ENCODE measurements at regions not wholly inside any gene's neighbourhood (a gene's known extent, or its start where the extent isn't known, plus 50 kb on each side); places are given as distances from the start of the nearest gene placed in this dataset.

DNA sequence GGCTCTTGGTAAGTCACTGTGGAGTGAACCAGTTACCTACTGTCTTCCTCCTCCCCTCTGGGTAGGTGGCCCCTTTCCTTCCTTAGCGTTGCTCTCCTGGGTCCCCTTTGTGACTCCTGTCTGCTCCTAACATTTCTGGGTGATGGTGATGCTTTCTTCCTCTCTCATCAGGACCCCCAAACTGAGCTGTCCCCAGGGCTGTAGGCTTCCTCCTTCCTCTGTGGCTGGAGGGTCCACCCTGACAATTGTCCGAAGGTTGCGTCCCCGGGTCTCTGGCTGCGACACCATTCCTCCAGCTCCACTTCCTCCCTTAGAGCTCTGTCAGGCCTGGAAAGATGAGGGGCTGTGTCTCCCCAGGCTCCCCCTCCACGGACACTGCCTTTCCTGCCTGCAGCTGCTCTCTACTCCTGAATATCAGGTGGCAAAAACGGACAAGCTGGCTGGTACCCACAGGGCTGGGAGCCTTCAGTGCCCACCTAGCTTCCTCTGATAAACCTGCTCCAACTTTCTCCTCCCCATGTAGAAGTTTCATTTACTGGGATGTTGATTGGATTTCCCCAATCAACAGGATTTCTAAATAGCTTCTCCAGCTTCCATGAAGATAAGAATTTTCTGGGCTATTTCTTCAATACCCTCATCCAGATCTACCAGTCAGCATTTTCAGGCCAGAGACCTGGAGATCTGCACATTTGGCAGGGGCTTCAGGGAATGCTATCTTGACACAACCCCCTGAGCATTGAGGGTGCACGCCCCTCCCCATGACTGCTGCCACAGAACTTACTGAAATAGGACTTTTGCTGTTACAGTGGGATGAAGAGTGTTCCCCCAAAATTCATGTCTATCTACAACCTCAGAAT lies 506.5 kb downstream of the TCERG1L start:
- H3K36me3 ChIP-seq (ENCODE audit: insufficient read depth, low read length), result no peaks in the 10 kb centered on the region
- no peaks in the 10 kb centered on the region for H3K9me2 ChIP-seq (ENCODE audit: insufficient read depth, low read length)
- ChIA-PET CTCF (ENCODE audit: unreplicated experiment) (no interaction called here), POLR2A (no interaction called here)
- DNase-seq (ENCODE audit: low spot score), result no peak
- no peaks in the 10 kb centered on the region for H3K4me1 ChIP-seq (ENCODE audit: insufficient read depth, low read length, poor library complexity, severe bottlenecking)
- no peaks in the 10 kb centered on the region for H3K9me3 ChIP-seq (ENCODE audit: low read length)
- BruUV-seq (replicated peaks), result no TSS peak
- intact Hi-C loops (cut with micrococcal nuclease; ENCODE audit: unreplicated experiment), result no loop called here
- no peak overlapping the region for H3K4me3 ChIP-seq (ENCODE audit: low read depth, low read length, poor library complexity, severe bottlenecking)
- no peak for TF ChIP-seq EZH2phosphoT487 (IDR thresholded peaks at IDR 0.05; ENCODE audit: borderline replicate concordance, low read depth, low read length)
- TF ChIP-seq, protein P1, sequence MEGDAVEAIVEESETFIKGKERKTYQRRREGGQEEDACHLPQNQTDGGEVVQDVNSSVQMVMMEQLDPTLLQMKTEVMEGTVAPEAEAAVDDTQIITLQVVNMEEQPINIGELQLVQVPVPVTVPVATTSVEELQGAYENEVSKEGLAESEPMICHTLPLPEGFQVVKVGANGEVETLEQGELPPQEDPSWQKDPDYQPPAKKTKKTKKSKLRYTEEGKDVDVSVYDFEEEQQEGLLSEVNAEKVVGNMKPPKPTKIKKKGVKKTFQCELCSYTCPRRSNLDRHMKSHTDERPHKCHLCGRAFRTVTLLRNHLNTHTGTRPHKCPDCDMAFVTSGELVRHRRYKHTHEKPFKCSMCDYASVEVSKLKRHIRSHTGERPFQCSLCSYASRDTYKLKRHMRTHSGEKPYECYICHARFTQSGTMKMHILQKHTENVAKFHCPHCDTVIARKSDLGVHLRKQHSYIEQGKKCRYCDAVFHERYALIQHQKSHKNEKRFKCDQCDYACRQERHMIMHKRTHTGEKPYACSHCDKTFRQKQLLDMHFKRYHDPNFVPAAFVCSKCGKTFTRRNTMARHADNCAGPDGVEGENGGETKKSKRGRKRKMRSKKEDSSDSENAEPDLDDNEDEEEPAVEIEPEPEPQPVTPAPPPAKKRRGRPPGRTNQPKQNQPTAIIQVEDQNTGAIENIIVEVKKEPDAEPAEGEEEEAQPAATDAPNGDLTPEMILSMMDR (conservative IDR thresholded peaks at IDR 0.05; ENCODE audit: low read length), result no peak
- H3K4me2 ChIP-seq (ENCODE audit: low read length), result no peak overlapping the region
- H4K20me1 ChIP-seq (ENCODE audit: insufficient read depth, low read length), result no peaks in the 10 kb centered on the region
- no peak overlapping the region for H3K27ac ChIP-seq (ENCODE audit: low read depth, low read length, poor library complexity, severe bottlenecking)
- H2AFZ ChIP-seq (ENCODE audit: low read length), result no peak overlapping the region
- no peaks in the 10 kb centered on the region for H3K79me2 ChIP-seq (ENCODE audit: insufficient read depth, low read depth, low read length)

GRCh38 chr10:130805635-130806030 lies 505.9 kb downstream of the TCERG1L start:
- no peaks in the 10 kb centered on the region for H3K79me2 ChIP-seq (ENCODE audit: insufficient read depth, low read depth, low read length)
- ChIA-PET POLR2A (no interaction called here), CTCF (ENCODE audit: unreplicated experiment) (no interaction called here)
- no peaks in the 10 kb centered on the region for H4K20me1 ChIP-seq (ENCODE audit: insufficient read depth, low read length)
- DNase-seq (ENCODE audit: low spot score), result no peak
- H3K4me1 ChIP-seq (ENCODE audit: insufficient read depth, low read length, poor library complexity, severe bottlenecking), result no peaks in the 10 kb centered on the region
- no peaks in the 10 kb centered on the region for H3K36me3 ChIP-seq (ENCODE audit: insufficient read depth, low read length)
- no peak overlapping the region for H2AFZ ChIP-seq (ENCODE audit: low read length)
- H3K4me3 ChIP-seq (ENCODE audit: low read depth, low read length, poor library complexity, severe bottlenecking), result no peak overlapping the region
- BruUV-seq (replicated peaks), result no TSS peak
- no peaks in the 10 kb centered on the region for H3K9me2 ChIP-seq (ENCODE audit: insufficient read depth, low read length)
- H3K9me3 ChIP-seq (ENCODE audit: low read length), result no peaks in the 10 kb centered on the region
- TF ChIP-seq, protein P1 (conservative IDR thresholded peaks at IDR 0.05; ENCODE audit: low read length), result no peak
- intact Hi-C loops (cut with micrococcal nuclease; ENCODE audit: unreplicated experiment), result no loop called here
- no peak overlapping the region for H3K27ac ChIP-seq (ENCODE audit: low read depth, low read length, poor library complexity, severe bottlenecking)
- H3K4me2 ChIP-seq (ENCODE audit: low read length), result no peak overlapping the region

GRCh38 chr10:130806426-130806825 lies 505.1 kb downstream of the TCERG1L start:
- POLR2A ChIA-PET, result no interaction called here
- H3K27ac ChIP-seq (ENCODE audit: low read depth, low read length, poor library complexity, severe bottlenecking), result no peak overlapping the region

More at GRCh38 chr10:130806426-130806825, 505.1 kb downstream of the TCERG1L start:
- no peaks in the 10 kb centered on the region for H3K4me1 ChIP-seq (ENCODE audit: insufficient read depth, low read length, poor library complexity, severe bottlenecking)
- H3K9me3 ChIP-seq (ENCODE audit: low read length), result no peaks in the 10 kb centered on the region
- H3K4me3 ChIP-seq (ENCODE audit: low read depth, low read length, poor library complexity, severe bottlenecking), result no peak overlapping the region
- no peaks in the 10 kb centered on the region for H3K9me2 ChIP-seq (ENCODE audit: insufficient read depth, low read length)
- CTCF ChIA-PET (ENCODE audit: unreplicated experiment), result no interaction called here
- no peaks in the 10 kb centered on the region for H4K20me1 ChIP-seq (ENCODE audit: insufficient read depth, low read length)
- intact Hi-C loops (cut with micrococcal nuclease; ENCODE audit: unreplicated experiment), result no loop called here
- H3K79me2 ChIP-seq (ENCODE audit: insufficient read depth, low read depth, low read length), result no peaks in the 10 kb centered on the region
- TF ChIP-seq, protein P1 (conservative IDR thresholded peaks at IDR 0.05; ENCODE audit: low read length), result no peak
- no peak for TF ChIP-seq EZH2phosphoT487 (IDR thresholded peaks at IDR 0.05; ENCODE audit: borderline replicate concordance, low read depth, low read length)
- no peak for DNase-seq (ENCODE audit: low spot score)
- BruUV-seq (replicated peaks), result no TSS peak
- H3K4me2 ChIP-seq (ENCODE audit: low read length), result no peak overlapping the region
- no peaks in the 10 kb centered on the region for H3K36me3 ChIP-seq (ENCODE audit: insufficient read depth, low read length)
- H2AFZ ChIP-seq (ENCODE audit: low read length), result no peak overlapping the region
